ENCODE measurements at regions not wholly inside any gene's neighbourhood (a gene's known extent, or its start where the extent isn't known, plus 50 kb on each side); places are given as distances from the start of the nearest gene placed in this dataset.

GRCh38 chr18:77329651-77330050, 80.0 kb downstream of the GALR1 start:
- in situ Hi-C loops (cut with HindIII; ENCODE audit: low sequenced_read_pairs), result no loop called here
- H3K4me3 ChIP-seq (ENCODE audit: low read depth, low read length), result no peak overlapping the region
- no peak for TF ChIP-seq CTCF (IDR thresholded peaks at IDR 0.05; ENCODE audit: low read depth, low read length, missing control alignments)
- DNase-seq (ENCODE audit: low read depth), result no peak

GRCh38 chr18:77334876-77335275, 85.2 kb downstream of the GALR1 start:
- in situ Hi-C loops (cut with HindIII; ENCODE audit: low sequenced_read_pairs), result no loop called here
- no peak overlapping the region for H3K4me3 ChIP-seq (ENCODE audit: low read depth, low read length)
- no peak for TF ChIP-seq CTCF (IDR thresholded peaks at IDR 0.05; ENCODE audit: low read depth, low read length, missing control alignments)
- no peak for DNase-seq (ENCODE audit: low read depth)

DNA sequence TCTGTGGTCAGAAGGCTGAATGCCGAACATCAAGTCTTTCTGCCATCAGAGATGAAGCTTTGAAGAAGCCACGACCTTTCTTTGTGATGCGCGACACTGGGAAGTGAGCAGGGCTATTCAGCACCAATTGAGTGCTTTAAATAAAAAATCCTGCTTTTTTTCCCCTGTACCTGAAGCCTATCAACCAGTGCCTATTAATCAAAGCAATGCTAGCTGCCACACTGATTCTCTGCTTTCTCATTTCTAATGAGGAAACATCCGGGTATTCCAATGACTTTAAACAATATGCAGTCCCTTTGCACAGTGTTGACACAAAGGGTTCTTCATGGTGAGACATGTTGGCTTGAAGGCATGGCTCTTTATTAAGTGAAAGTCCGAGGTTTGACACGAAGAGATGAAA, 88.0 kb downstream of the GALR1 start:
- no peak for TF ChIP-seq CTCF (IDR thresholded peaks at IDR 0.05; ENCODE audit: low read depth, low read length, missing control alignments)
- no peak for DNase-seq (ENCODE audit: low read depth)
- in situ Hi-C loops (cut with HindIII; ENCODE audit: low sequenced_read_pairs), result no loop called here

GRCh38 chr18:77339093-77339492, 89.4 kb downstream of the GALR1 start:
- H3K4me3 ChIP-seq (ENCODE audit: low read depth, low read length), result no peak overlapping the region
- TF ChIP-seq CTCF (IDR thresholded peaks at IDR 0.05; ENCODE audit: low read depth, low read length, missing control alignments), result no peak
- in situ Hi-C loops (cut with HindIII; ENCODE audit: low sequenced_read_pairs), result no loop called here
- no peak for DNase-seq (ENCODE audit: low read depth)

More for the DNA sequence above, 88.0 kb downstream of the GALR1 start:
- no peak overlapping the region for H3K4me3 ChIP-seq (ENCODE audit: low read depth, low read length)

DNA sequence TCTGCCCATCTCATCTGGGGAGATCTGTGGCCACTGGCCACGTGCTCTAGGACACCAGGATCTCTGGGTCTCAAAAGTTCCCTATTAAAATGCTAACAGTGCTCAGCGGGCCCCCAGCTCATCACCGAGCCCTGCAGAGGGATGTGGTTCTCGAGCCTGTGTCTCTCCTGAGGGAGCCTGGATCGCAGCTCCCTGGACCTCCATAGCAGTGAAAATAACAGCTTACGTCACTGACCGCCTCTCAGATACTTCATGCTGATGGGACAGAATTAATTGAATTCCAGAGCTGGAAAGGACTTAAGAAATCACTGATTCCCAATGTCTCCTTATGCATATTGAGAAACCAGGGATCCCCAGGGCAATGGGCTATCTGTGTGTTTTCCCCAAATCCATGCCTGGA, 90.0 kb downstream of the GALR1 start:
- no peak overlapping the region for H3K4me3 ChIP-seq (ENCODE audit: low read depth, low read length)
- DNase-seq (ENCODE audit: low read depth), result no peak
- TF ChIP-seq CTCF (IDR thresholded peaks at IDR 0.05; ENCODE audit: low read depth, low read length, missing control alignments), result no peak
- in situ Hi-C loops (cut with HindIII; ENCODE audit: low sequenced_read_pairs), result no loop called here

DNA sequence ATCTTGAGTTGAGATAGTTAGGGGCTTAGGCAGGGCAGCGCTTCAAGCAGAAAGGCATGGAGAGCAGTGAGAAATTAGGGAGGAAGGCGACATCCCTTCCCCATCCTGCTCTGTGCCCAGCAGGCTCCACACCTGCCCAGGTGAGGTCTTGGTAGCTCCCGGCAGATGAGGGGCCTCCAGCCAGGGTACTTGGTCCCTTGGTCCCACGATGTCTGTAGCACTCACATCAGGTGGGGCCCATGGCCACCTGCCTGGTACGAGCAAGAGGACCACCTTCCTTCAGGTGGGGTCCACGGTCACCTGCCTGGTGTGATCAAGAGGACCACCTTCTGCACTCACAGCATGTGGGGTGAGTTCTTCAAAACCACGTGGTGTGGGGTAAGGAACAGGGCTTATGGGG, 91.2 kb downstream of the GALR1 start:
- in situ Hi-C loops (cut with HindIII; ENCODE audit: low sequenced_read_pairs), result no loop called here
- TF ChIP-seq CTCF (IDR thresholded peaks at IDR 0.05; ENCODE audit: low read depth, low read length, missing control alignments), result no peak
- no peak overlapping the region for H3K4me3 ChIP-seq (ENCODE audit: low read depth, low read length)
- no peak for DNase-seq (ENCODE audit: low read depth)

Data from astrocyte of the cerebellum (primary cell).